HG02571 (cell line): ENCODE measurements at regions not wholly inside any gene's neighbourhood (a gene's known extent, or its start where the extent isn't known, plus 50 kb on each side); places are given as distances from the start of the nearest gene placed in this dataset.

Experiments
- ATAC-seq: cut with Tn5 transposase; IDR thresholded peaks from one replicate; pipeline ENCODE4 v1.9.1; 2021; ENCODE audit warnings: mild to moderate bottlenecking, moderate library complexity; ENCODE audit not compliant: unreplicated experiment

GRCh38 chr1:201741763-201742342 lies 87.1 kb upstream of the IPO9 start:
- ATAC-seq: no peak

GRCh38 chr1:201742476-201742875 lies 86.5 kb upstream of the IPO9 start:
- ATAC-seq: no peak

GRCh38 chr1:201742955-201743805 lies 85.8 kb upstream of the IPO9 start:
- ATAC-seq: no peak

GRCh38 chr1:201745023-201745422 lies 83.9 kb upstream of the IPO9 start:
- ATAC-seq: no peak

- ATAC-seq: no peak
Observed at GRCh38 chr1:201746156-201746555, 82.8 kb upstream of the IPO9 start.

GRCh38 chr1:201747261-201747660 lies 81.7 kb upstream of the IPO9 start:
- no peak for ATAC-seq

- ATAC-seq: no peak
Observed at GRCh38 chr1:201748335-201748734, 80.6 kb upstream of the IPO9 start.

- no peak for ATAC-seq
Observed at GRCh38 chr1:201749059-201749690, 79.8 kb upstream of the IPO9 start.

GRCh38 chr1:201750120-201750519 lies 78.8 kb upstream of the IPO9 start:
- no peak for ATAC-seq

GRCh38 chr1:201750934-201751333 lies 78.0 kb upstream of the IPO9 start:
- ATAC-seq: no peak

- ATAC-seq: no peak
Observed at GRCh38 chr1:201751872-201752271, 77.1 kb upstream of the IPO9 start.

GRCh38 chr1:201752333-201752732 lies 76.6 kb upstream of the IPO9 start:
- no peak for ATAC-seq

- ATAC-seq: no peak
Observed at GRCh38 chr1:201753492-201753891, 75.5 kb upstream of the IPO9 start.

- no peak for ATAC-seq
Observed at GRCh38 chr1:201754353-201754752, 74.6 kb upstream of the IPO9 start.

GRCh38 chr1:201755200-201755599 lies 73.8 kb upstream of the IPO9 start:
- ATAC-seq: no peak

GRCh38 chr1:201756406-201756805 lies 72.6 kb upstream of the IPO9 start:
- ATAC-seq: no peak

GRCh38 chr1:201758499-201759050 lies 70.4 kb upstream of the IPO9 start:
- ATAC-seq: no peak

- ATAC-seq: no peak
Observed at GRCh38 chr1:201759194-201759815, 69.7 kb upstream of the IPO9 start.

GRCh38 chr1:201760516-201760915 lies 68.4 kb upstream of the IPO9 start:
- ATAC-seq: no peak

GRCh38 chr1:201761178-201761577 lies 67.8 kb upstream of the IPO9 start:
- no peak for ATAC-seq

- no peak for ATAC-seq
Observed at GRCh38 chr1:201761871-201762270, 67.1 kb upstream of the IPO9 start.
